Skin of body (tissue), 1 donor: ENCODE measurements at regions not wholly inside any gene's neighbourhood (a gene's known extent, or its start where the extent isn't known, plus 50 kb on each side); places are given as distances from the start of the nearest gene placed in this dataset.
"Not testable (repeated sequence)": the region's sequence is repeated elsewhere in the genome, so short reads cannot be mapped to it uniquely, and the experiment has no call there.

Source experiments
- DNase-seq: peaks from one replicate; lab custom pipeline; 2025; lab: John Stamatoyannopoulos, UW

DNA sequence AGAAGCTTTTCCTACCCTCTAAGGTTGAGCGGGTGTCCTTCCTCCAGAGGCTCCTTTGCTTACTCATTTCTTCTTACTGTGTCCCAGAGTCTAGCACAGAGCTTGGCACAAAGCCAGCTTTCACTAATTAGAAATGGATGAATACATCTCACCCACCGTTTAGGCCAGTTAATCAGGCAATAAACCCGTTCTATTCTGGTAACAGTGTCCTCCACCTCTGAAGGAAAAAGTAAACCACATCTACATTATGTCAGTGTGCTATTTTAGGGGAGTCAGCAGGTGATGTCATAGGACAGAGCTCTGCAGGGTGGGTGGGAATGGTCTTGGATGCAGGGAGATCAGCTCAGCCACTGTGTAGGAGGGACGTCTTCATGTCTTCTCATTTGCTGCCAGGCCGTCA is 109.2 kb downstream of the OSTF1 start:
- DNase-seq = no peak

DNA sequence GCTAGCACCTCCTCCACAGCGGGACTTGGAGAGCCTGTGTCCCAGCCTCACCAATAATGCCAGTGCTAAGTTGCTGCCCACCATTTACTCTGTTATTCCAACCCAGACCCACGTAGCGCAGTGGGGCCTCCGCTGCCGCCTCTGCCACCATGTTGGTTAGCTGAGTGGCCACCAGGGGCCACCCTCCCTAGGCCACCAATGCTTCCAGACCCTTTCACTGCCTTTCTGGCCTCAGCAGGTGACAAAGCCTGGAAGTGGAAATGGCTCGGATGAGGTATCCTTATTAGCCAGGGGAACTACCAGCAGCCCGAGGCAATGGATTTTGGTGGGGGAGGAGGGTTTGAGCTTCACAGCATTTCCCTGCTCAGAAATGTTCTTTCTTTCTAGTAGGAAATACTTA is 110.1 kb downstream of the OSTF1 start:
- no peak for DNase-seq

- peak; percentile 13 for DNase-seq
Observed at GRCh38 chr9:75200892-75201470, 112.7 kb downstream of the OSTF1 start.

DNA sequence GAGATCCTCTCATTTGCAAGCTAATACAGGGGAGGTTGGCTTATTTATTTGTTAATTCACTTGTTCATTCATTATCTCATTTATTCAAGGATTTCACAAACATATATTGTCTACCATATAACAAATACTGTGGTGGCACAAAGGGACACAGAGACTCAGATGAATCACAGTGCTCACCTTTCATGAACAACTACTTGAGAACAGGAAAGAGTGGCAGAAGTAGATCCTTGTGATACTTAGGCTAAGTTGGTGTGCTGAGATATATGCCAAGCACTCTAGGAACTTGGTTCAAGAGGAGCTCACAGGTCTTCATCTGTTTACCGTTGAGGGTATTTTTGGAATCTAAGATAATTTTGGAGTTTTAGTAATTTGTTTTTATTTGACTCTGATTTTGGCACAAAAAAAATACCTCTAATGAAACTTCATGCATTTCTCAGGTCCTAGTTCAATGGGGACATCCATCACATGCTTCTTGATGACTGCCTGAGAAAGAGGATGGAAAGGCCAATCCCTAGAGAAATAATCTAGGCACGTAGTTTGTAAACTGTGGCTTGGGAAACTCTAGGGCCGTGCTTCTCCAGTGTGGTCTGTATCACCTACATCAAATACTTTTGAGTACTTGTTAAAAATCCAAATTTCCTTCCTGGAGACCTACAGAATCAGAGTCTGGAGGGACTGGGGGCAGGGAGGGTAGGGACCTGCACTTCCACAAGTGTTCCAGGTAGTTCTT is 113.3 kb downstream of the OSTF1 start:
- DNase-seq = no peak

- not testable (repeated sequence) for DNase-seq
Observed at GRCh38 chr9:75207997-75208396, 119.7 kb downstream of the OSTF1 start.

DNA sequence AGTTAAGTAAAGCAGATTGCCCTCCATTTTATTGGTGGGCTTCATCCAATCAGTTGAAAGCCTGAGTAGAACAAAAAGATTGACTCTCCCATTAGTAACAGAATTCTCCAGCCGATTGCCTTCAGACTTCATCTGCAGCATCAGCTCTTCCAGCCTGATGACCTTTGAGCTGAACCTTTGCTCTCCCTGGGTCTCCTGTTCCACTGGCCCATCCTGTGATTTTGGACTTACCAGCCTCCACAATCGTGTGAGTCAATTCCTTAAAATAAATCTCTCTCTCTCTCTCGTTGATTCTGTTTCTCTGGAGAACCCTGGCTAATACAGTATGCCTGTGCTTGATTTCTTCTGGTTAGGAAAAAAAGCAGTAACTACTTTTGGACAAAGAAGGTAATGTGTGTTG is 121.9 kb downstream of the OSTF1 start:
- DNase-seq = no peak

GRCh38 chr9:75213765-75214164 is 125.5 kb downstream of the OSTF1 start:
- DNase-seq = no peak

DNA sequence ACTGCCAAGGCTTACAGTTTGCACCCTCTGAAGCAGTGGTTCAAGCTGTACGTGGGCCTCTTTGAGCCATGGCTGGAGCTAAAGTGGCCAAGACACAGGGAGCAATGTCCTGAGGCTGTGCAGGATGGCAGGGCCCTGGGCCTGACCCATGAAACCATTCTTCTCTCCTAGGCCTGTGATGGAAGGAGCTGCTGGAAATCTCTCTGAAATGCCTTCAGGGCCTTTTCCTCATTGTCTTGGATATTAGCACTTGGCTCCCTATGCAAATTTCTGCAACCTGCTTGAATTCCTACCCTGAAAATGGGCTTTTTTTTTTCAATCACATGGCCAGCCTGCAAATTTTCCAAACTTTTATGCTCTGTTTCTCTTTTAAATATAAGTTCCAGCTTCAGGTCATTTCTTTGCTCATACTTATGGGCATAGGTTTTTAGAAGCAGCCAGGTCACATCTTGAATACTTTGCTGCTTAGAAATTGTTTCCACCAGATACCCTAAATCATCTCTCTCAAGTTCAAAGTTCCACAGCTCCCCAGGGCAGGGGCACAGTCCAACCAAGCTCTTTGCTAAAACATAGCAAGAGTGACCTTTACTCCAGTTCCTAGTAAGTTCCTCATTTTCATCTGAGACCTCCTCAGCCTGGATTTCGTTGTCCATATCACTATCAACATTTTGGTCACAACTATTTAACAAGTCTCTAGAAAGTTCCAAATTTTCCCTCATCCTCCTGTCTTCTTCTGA is 138.3 kb downstream of the OSTF1 start:
- DNase-seq = no peak

DNA sequence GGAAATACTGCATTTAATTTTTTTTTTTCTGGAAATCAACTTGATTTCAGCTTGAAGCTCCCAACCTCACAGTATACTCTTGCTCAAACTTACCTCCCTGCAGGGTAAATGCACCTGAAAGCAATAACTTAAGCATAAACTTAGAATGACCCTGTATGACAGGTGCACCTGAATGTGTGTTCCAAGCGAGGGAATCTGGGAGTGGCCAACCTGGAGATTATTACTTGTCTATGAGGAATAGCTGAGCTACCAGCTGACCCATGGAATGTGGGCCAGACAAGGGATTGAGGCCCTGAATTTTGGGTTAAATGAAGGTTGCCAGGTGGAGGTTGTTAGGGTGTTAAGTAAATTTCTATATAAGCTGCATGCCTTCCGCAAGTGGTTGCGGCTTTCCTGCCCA is 140.6 kb downstream of the OSTF1 start:
- DNase-seq = no peak

GRCh38 chr9:75229605-75230332 is 141.5 kb downstream of the OSTF1 start:
- DNase-seq = no peak

DNA sequence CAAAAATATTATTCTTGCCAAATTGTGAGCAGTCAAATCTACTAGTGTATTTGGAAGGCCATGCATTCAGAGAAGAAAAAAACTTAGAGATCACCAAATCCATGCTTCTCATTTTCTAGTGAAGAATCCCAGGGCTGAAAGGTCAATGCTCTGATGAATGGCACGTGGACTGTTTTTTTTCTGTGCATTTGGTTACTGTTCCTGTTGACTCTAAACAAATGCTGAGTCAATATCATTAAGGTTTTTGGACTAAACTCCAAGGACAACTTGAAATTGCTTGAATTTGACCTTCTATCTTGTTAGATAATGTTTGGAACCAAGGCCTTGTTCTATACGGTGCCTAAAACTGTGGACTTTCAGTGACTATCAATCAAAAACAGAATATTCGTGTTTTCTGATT is 142.2 kb downstream of the OSTF1 start:
- DNase-seq = no peak

GRCh38 chr9:75231167-75231566 is 142.9 kb downstream of the OSTF1 start:
- DNase-seq = no peak

DNA sequence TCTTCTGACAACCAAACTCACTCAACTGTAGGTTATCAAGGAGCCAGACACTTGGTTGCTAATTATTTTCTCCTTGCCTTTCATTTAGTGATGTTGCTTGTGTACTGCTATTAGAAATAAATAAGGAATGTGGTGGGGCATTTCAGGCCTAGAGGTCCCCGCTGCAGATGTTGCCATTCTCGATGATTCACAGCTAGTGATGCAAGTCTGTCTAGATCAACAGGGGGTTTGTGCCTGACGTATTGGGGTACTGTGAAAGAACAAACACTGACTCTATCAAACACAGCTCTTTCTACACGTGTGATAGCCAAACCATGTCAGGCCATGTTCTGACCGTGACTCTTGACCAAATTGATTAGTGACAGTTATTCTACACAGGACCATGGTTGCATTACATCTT is 144.7 kb downstream of the OSTF1 start:
- no peak for DNase-seq

GRCh38 chr9:75235632-75236031 is 147.3 kb downstream of the OSTF1 start:
- DNase-seq = no peak

GRCh38 chr9:75238311-75238976 is 150.1 kb downstream of the OSTF1 start:
- no peak for DNase-seq

GRCh38 chr9:75239176-75239575 is 150.9 kb downstream of the OSTF1 start:
- DNase-seq = no peak

- no peak for DNase-seq
Observed at GRCh38 chr9:75242426-75242825, 154.1 kb downstream of the OSTF1 start.

- no peak for DNase-seq
Observed at GRCh38 chr9:75246949-75247348, 158.6 kb downstream of the OSTF1 start.

GRCh38 chr9:75265525-75265972 is 177.2 kb downstream of the OSTF1 start:
- DNase-seq = peak; percentile 31

- no peak for DNase-seq
Observed at GRCh38 chr9:75269197-75269596, 180.9 kb downstream of the OSTF1 start.

GRCh38 chr9:75273055-75273454 is 184.7 kb downstream of the OSTF1 start:
- not testable (repeated sequence) for DNase-seq
